Esophagus squamous epithelium (tissue), 5 donors: ENCODE measurements at regions not wholly inside any gene's neighbourhood (a gene's known extent, or its start where the extent isn't known, plus 50 kb on each side); places are given as distances from the start of the nearest gene placed in this dataset.

Source experiments
- DNase-seq: peaks from one replicate; lab custom pipeline; 2025; lab: John Stamatoyannopoulos, UW
- H3K27ac ChIP-seq, 4 donors: fragments of 200-600 bp; sonication (generic); one replicate each; pipeline ENCODE4 v1.5.1; 2016 to 2019; ENCODE audit warnings: mild to moderate bottlenecking in 1 of 4
- H3K27me3 ChIP-seq, 4 donors: fragments of 200-600 bp; sonication (generic); 1 replicate in 3 of 4; 2 replicates in 1 of 4; pipeline versions ENCODE4 v1.5.1 to v1.6.0; 2017 to 2021; ENCODE audit warnings: antibody characterized with exemption in 1 of 4
- H3K36me3 ChIP-seq, 3 donors: fragments of 200-600 bp; sonication (generic); one replicate each; pipeline ENCODE4 v1.5.1; 2016 to 2019
- H3K4me1 ChIP-seq, 3 donors: fragments of 200-600 bp; sonication (generic); one replicate each; pipeline ENCODE4 v1.5.1; 2017 to 2019
- H3K4me3 ChIP-seq, 4 donors: fragments of 200-600 bp; sonication (generic); 1 replicate in 3 of 4; 2 replicates in 1 of 4; pipeline ENCODE4 v1.5.1; 2016 to 2019; ENCODE audit warnings: mild to moderate bottlenecking in 2 of 4, moderate library complexity in 1 of 4
- H3K9me3 ChIP-seq, 3 donors: fragments of 200-600 bp; sonication (generic); one replicate each; pipeline ENCODE4 v1.5.1; 2016 to 2019
- POLR2A ChIP-seq, 4 donors: fragments of 450-650 bp; IDR thresholded peaks; one replicate each; pipeline ENCODE4 v1.6.1; 2017; ENCODE audit warnings: antibody characterized with exemption in 4 of 4, mild to moderate bottlenecking in 4 of 4, moderate library complexity in 3 of 4
- WGBS, 2 donors: methylation state at CpG; one replicate each; pipeline ENCODE4 v1.1.5; 2018; 5-methylcytosine and 5-hydroxymethylcytosine counted together
- intact Hi-C: fragments of 100-400 bp; cut with DNase I; formaldehyde crosslinking; loops from one replicate; pipeline ENCODE4 v1.15.0; 2022
- TF ChIP-seq, protein P1 (sequence below), 6 experiments: fragments of 450-650 bp in 4 of 6; fragments of 200-600 bp in 2 of 6; sonication (generic) in 2 of 6; IDR thresholded peaks; one replicate each; pipeline ENCODE4 v1.5.1; 2016 to 2019; ENCODE audit warnings: antibody characterized with exemption in 6 of 6, mild to moderate bottlenecking in 4 of 6, moderate library complexity in 4 of 6
- donor health status: DM: yes; HTN: yes; CAD: no.

DNA sequence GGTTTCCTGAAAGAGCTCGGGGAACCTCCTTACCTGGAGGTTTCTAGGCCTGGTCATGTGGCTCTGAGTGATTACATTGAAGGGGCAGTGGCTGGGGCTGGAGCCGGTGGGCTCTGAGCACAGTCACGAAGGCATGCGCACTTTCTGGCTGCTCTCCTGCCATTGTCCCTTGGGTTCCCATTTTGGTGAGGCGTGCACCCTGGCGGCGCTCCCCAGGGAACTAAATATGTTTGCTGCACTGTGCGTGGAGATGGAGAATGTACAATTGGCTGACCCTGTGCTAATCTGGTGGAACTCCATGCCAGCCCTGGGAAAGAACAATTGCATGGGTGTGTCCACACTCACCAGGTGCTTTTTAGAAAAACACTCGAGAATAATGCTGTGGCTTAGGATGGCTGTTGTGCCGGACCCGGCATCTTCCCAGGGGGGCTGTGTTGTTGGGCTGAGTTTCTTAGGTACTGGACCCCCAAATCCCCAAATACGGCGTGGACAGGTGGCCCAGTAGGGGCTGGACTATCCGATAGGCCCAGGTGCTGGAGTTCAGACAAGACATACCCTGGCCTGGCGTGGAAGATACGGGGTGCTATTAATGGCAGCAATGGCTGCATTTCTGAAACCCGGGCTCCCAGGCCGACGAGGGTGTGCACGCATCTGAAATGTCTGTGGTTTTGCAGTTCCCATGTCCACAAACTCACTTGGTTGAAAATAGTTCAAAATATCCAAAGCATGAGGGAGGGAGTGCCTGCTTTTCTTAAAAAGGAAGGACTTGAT is 230.5 kb downstream of the SEC14L1 start:
- intact Hi-C loops = no loop called here
- Histone ChIP-seq H3K4me1 (peaks cover 55 to 94% (median 61%) of the 10 kb centered on the region in 3 donors), H3K9me3 (no peaks in the 10 kb centered on the region), H3K27me3 (no peaks in the 10 kb centered on the region), H3K4me3 (peak overlapping the region in 1 of 4 donors; percentile 80), H3K27ac (peak overlapping the region; percentile 83 to 96 (median 93)), H3K36me3 (no peaks in the 10 kb centered on the region)
- DNase-seq = no peak
- no peak for TF ChIP-seq POLR2A (IDR thresholded peaks at IDR 0.05)
- TF ChIP-seq, protein P1, sequence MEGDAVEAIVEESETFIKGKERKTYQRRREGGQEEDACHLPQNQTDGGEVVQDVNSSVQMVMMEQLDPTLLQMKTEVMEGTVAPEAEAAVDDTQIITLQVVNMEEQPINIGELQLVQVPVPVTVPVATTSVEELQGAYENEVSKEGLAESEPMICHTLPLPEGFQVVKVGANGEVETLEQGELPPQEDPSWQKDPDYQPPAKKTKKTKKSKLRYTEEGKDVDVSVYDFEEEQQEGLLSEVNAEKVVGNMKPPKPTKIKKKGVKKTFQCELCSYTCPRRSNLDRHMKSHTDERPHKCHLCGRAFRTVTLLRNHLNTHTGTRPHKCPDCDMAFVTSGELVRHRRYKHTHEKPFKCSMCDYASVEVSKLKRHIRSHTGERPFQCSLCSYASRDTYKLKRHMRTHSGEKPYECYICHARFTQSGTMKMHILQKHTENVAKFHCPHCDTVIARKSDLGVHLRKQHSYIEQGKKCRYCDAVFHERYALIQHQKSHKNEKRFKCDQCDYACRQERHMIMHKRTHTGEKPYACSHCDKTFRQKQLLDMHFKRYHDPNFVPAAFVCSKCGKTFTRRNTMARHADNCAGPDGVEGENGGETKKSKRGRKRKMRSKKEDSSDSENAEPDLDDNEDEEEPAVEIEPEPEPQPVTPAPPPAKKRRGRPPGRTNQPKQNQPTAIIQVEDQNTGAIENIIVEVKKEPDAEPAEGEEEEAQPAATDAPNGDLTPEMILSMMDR (IDR thresholded peaks at IDR 0.05) = no peak
- WGBS, 2 donors = 47 to 49% methylated on average over 10 to 16 of the region's 20 CpGs

DNA sequence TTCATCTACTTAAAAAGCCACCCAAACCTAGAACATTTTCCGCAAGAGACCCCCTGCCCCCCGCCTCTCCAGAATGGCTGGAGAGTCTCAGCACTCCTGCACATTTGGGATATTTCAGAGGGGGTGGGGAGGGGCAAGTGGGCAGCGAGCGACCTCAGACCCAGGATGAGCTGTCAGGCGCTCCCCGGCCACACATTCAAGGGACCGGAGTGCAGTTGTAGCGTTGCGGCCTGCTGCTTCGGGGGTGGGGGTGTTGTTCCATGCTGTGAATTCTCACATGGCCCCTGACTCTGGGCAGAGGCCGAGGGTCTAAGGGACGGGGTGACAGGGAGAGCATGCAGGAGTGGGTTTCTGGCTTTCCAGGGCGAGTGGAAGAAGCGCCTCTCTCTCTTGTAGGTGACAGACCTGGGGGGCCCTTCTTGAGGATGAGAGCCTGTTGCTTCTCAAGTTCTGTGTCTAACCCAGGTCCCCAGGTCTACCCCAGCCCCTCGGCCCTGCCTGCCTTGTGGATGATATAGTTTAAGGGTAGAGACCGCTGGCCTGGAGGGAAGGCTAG is 231.2 kb downstream of the SEC14L1 start:
- Histone ChIP-seq H3K4me3 (peak overlapping the region in 3 of 4 donors; percentile 68 to 82 (median 80)), H3K4me1 (peaks cover 54 to 94% (median 59%) of the 10 kb centered on the region in 3 donors), H3K36me3 (no peaks in the 10 kb centered on the region), H3K27me3 (no peaks in the 10 kb centered on the region), H3K27ac (peak overlapping the region; percentile 83 to 96 (median 93)), H3K9me3 (no peaks in the 10 kb centered on the region)
- no peak for TF ChIP-seq POLR2A (IDR thresholded peaks at IDR 0.05)
- TF ChIP-seq, protein P1 (IDR thresholded peaks at IDR 0.05) = no peak
- DNase-seq = no peak
- intact Hi-C loops = no loop called here
- WGBS, 2 donors = 52 to 58% methylated on average over 11 to 12 of the region's 16 CpGs

DNA sequence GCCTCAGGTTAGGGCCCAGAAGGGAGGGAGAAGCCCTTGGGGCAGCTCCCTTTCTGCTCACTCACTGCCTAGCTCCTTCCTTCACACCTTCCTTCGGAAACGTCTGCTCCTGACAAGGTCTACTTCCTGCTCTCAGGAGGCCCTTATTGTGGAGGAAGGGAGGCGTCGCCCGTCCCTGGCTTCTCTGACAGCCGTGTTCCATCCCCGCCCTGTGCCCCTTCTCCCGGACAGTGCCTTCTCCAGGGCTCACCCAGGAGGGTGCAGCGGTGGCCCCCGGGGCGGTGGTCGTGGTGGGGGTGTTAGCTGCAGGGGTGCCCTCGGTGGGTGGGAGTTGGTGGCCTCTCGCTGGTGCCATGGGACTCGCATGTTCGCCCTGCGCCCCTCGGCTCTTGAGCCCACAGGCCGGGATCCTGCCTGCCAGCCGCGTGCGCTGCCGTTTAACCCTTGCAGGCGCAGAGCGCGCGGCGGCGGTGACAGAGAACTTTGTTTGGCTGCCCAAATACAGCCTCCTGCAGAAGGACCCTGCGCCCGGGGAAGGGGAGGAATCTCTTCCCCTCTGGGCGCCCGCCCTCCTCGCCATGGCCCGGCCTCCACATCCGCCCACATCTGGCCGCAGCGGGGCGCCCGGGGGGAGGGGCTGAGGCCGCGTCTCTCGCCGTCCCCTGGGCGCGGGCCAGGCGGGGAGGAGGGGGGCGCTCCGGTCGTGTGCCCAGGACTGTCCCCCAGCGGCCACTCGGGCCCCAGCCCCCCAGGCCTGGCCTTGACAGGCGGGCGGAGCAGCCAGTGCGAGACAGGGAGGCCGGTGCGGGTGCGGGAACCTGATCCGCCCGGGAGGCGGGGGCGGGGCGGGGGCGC is 231.9 kb downstream of the SEC14L1 start:
- H3K36me3 ChIP-seq = no peaks in the 10 kb centered on the region
- WGBS, 2 donors = 0% methylated on average over 5 of the region's 64 CpGs
- no peaks in the 10 kb centered on the region for H3K9me3 ChIP-seq
- DNase-seq = no peak
- H3K4me1 ChIP-seq = peaks cover 55 to 95% (median 55%) of the 10 kb centered on the region in 3 donors
- intact Hi-C loops = no loop called here
- peak overlapping the region; percentile 83 to 96 (median 93) for H3K27ac ChIP-seq
- H3K27me3 ChIP-seq = no peaks in the 10 kb centered on the region
- H3K4me3 ChIP-seq = peak overlapping the region; percentile 53 to 82 (median 74)
- TF ChIP-seq, protein P1 (IDR thresholded peaks at IDR 0.05) = no peak
- peak in 1 of 4 donors; percentile 11 for TF ChIP-seq POLR2A (IDR thresholded peaks at IDR 0.05)

DNA sequence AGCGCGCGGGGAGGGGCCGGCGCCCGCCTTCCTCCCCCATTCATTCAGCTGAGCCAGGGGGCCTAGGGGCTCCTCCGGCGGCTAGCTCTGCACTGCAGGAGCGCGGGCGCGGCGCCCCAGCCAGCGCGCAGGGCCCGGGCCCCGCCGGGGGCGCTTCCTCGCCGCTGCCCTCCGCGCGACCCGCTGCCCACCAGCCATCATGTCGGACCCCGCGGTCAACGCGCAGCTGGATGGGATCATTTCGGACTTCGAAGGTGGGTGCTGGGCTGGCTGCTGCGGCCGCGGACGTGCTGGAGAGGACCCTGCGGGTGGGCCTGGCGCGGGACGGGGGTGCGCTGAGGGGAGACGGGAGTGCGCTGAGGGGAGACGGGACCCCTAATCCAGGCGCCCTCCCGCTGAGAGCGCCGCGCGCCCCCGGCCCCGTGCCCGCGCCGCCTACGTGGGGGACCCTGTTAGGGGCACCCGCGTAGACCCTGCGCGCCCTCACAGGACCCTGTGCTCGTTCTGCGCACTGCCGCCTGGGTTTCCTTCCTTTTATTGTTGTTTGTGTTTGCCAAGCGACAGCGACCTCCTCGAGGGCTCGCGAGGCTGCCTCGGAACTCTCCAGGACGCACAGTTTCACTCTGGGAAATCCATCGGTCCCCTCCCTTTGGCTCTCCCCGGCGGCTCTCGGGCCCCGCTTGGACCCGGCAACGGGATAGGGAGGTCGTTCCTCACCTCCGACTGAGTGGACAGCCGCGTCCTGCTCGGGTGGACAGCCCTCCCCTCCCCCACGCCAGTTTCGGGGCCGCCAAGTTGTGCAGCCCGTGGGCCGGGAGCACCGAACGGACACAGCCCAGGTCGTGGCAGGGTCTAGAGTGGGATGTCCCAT is 232.8 kb downstream of the SEC14L1 start:
- 37 to 40% methylated on average over 1 to 25 of the region's 90 CpGs for WGBS, 2 donors
- intact Hi-C loops = no loop called here
- H3K4me1 ChIP-seq = peaks cover 60 to 100% (median 63%) of the 10 kb centered on the region in 3 donors

More for the DNA sequence above, 232.8 kb downstream of the SEC14L1 start:
- peak in 1 of 4 donors; percentile 21 for TF ChIP-seq POLR2A (IDR thresholded peaks at IDR 0.05)
- TF ChIP-seq, protein P1 (IDR thresholded peaks at IDR 0.05) = no peak
- Histone ChIP-seq H3K4me3 (peak overlapping the region; percentile 53 to 82 (median 74)), H3K9me3 (no peaks in the 10 kb centered on the region), H3K27me3 (no peaks in the 10 kb centered on the region), H3K27ac (peak overlapping the region; percentile 83 to 96 (median 93)), H3K36me3 (no peaks in the 10 kb centered on the region)
- no peak for DNase-seq
